EL (cell line): ENCODE measurements at regions not wholly inside any gene's neighbourhood (a gene's known extent, or its start where the extent isn't known, plus 50 kb on each side); places are given as distances from the start of the nearest gene placed in this dataset.
"Not testable (repeated sequence)": the region's sequence is repeated elsewhere in the genome, so short reads cannot be mapped to it uniquely, and the experiment has no call there.

Experiments used
- DNase-seq: peaks from one replicate; pipeline ENCODE4 v3.0.0-alpha.2; 2016

- no peak for DNase-seq
Observed at GRCh38 chr2:3899536-3900155, 196.3 kb downstream of the DCDC2C start.

- no peak for DNase-seq
Observed at GRCh38 chr2:3902131-3902530, 198.8 kb downstream of the DCDC2C start.

DNA sequence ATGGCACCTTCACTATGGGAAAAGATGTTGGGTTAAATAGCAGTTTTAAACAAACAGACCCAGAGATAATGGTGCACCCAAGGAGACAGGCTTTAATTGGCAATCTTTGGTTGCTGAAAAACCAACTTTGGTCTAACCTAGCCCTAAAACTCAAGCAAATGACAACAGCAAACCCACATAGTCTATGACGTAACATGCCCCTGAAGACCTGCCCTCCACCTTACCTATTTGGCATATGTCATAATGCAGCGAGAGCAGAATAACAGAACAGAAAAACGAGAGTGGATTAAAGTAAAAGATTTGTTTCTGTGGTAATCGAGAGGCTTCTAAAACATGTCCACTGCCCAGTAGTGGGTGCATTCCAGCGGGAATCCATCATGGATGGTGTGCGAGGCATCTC is 200.7 kb downstream of the DCDC2C start:
- DNase-seq = no peak

GRCh38 chr2:3908498-3908897 is 205.1 kb downstream of the DCDC2C start:
- not testable (repeated sequence) for DNase-seq

DNA sequence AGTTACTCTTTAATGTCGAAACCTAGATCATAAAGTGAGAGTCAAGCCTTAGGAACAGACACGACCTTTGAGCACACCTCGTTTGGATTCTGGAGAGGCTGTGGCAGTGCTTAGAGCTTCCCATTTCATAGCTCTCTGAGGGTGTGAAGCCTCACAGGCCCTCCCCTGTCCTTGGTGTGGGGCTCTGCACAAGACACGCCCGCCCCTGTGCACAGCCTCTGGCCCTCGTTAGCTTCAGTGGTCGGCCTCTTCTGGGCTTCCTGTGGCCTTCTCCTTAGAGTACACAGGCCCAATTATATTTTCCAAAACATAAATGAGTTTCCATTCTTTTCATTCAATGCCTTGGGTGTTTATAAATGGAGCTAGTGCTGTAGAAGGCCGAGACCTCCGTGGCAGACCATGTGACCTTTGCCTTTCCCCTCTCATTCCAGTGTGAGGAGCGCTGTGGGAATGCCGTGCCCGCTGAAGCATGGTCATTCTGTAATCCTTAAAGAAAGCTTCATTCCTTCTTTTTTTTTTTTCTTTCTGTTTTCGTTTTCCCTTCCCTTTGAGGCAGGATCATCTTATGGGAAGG is 208.6 kb downstream of the DCDC2C start:
- DNase-seq = no peak

GRCh38 chr2:3913166-3913565 is 209.8 kb downstream of the DCDC2C start:
- no peak for DNase-seq

GRCh38 chr2:3914241-3914640 is 210.9 kb downstream of the DCDC2C start:
- no peak for DNase-seq

DNA sequence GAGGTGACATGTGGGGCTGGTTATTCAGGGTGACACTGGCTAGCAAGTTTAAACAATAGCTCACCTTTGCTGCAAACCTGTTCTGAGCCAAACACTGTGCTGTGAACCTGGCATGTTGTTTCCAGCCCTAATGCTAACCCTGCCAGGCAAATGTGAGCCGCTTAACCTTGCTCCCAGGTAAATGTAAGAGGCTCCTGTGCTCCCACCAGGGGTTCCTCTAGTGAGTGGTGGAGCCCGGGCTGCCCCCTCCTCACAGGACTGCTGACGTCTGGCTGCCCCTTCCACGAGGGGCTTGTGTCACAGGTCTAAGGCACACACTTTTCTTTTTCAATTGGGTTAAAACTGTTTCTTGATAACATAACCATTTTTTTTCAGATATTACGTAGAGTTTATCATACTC is 223.7 kb downstream of the DCDC2C start:
- DNase-seq = no peak

DNA sequence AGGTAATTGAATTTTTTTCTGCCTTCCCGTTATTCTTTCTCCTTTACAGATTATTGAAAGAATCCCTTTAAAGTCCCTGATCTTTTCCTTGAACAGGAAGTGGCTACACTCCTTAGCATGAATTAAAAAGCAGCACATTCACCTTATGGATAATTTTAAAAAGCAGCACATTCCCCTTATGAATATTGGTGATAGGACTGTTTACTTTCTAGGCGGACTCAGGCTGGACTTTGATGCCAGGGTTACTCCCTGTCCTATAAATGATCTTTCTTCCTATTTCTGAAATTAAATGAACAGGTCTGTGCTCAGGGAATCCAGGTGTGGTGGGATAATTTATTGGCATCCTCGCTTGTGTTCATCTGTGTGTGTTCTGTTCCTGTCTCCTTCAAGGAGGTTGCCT is 226.0 kb downstream of the DCDC2C start:
- DNase-seq = no peak

DNA sequence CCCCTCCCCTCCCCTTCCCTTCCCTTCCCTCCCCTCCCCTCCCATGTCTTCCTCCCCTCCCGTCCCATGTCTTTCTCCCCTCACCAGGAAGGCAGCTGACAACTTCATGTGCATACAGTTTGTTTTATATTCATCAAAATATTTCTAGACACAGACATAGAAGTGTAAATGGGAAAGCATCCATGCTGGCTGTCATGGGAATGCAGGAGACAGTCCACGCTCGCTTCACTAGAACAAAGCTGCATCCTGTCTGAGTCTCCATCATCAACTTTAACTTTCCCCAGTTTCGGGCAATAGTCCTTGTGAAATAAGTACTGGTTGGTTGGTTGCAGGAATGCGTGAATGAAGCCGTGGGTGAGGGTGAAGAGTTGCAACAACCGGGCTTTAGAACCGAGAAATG is 226.9 kb downstream of the DCDC2C start:
- DNase-seq = no peak

- no peak for DNase-seq
Observed at GRCh38 chr2:3940661-3941060, 237.3 kb downstream of the DCDC2C start.

DNA sequence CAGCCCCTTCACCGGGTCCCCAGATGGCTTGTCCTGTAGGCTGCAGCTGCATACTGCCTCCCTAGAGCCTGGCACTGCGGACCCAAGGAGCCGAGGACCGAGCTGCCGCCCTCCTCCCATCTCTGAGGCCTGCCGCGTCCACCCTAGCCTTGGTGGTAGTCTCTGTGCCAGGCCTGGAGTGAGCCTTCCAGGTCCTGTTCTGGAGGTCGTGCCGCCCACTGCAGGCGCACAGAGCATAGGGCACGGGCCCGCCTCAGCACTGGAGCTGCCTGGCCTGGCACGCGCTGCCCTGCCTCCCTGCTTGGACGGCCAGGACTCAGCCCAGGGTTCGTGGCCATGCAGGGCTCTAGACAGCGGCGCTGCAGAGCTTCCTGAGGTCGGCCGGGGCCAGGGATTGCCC is 239.5 kb downstream of the DCDC2C start:
- no peak for DNase-seq

GRCh38 chr2:3944071-3944470 is 240.7 kb downstream of the DCDC2C start:
- DNase-seq = no peak

- no peak for DNase-seq
Observed at GRCh38 chr2:3944841-3945240, 241.5 kb downstream of the DCDC2C start.

DNA sequence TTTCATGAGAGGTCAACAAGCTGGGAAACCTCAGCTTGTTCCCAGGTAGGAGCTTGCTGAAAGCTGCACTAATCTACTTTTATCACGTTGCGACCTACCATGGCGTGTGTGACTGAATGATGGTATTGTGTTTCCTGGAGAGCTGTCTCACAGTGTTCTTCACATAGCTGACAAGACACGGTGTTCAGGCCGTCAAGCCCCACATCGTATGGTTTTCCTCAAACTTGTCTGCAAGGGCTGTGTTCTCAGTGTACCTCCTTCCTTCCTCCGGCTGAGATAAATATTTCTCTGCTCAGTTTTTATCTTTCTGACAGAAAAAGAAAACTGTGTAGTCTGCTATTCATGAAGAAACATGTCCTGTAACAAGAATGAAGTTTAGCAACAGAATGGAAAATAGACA is 244.8 kb downstream of the DCDC2C start:
- no peak for DNase-seq

DNA sequence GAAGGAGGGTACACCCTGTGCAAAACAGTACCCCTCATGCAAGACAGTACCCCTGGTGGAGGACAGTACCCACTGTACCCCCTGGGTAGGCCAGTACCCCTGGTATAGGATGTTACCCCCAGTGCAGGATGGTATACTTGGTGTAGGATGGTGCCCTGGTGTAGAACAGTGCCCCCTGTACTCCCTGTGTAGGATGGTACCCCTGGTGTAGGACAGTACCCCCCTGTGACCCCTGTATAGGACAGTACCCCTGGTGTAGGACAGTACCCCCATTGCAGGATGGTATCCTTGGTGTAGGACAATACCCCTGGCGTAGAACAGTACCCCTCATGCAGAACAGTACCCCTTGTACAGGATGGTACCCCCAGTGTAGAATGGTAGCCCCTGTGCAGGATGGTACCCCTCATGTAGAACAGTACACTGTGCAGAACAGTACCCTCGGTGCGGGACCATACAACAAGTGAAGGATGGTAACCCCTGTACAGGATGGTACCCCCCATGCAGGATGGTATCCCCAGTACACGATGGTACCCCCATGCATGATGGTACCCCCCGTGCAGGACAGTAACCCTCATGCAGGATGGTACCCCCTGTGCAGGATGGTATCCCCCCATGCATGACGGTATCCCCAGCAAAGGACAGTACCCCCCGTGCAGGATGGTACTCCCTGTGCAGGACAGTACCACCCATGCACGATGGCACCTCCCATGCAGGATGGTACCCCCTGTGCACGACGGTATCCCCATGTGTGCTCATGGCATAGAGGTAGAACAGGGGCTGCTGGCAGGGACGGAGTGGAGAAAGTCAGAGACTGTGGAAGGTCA is 248.0 kb downstream of the DCDC2C start:
- DNase-seq = no peak

DNA sequence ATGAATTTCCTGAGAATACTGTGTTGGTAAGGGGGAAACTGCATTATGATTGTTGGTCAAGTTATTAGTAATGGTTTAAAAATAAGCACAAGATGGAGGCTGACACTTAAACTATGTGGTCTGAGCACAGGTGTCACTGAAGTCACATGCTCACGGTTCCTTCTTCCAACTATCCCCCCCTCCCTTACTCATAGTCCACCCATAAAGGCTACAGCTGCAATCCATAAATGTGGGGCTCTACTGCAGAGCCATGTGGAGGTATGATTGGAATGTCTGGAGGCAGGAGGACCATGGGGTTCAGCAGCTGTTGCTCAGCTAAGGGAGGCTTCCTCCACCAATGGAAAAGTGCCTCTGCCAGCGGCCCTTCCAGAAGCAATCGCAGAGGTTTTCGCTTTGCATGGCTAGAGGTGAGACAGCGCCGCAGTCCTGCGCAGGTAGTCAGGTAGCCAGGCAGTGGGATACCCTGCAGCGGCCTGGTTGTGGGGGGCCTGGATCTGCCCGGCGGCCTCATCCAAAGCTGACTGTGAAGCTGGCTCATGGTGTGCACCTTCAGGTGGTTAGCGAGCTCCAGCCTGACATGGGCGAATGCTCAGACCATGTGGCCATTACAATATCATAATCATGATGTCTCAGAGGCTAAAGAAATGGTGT is 249.6 kb downstream of the DCDC2C start:
- no peak for DNase-seq

DNA sequence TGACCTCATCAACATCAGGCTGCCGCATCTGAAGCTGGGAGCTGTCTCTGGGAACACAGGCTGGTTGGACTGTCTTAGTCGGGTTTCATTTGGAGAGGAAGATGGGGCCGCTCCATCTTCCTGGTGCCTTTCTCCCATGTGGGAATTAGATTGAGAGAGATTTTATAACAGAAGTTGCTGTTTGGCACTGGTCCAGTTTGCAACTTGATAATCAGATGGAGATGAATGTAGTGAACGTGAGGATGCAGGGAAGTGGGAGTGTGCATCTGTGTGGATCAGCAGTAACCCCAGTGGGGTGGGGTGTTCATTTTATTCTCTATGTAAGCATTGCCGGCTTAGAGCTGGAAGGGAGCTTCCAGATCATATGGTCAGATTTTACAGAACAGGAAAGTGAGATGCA is 250.9 kb downstream of the DCDC2C start:
- no peak for DNase-seq

DNA sequence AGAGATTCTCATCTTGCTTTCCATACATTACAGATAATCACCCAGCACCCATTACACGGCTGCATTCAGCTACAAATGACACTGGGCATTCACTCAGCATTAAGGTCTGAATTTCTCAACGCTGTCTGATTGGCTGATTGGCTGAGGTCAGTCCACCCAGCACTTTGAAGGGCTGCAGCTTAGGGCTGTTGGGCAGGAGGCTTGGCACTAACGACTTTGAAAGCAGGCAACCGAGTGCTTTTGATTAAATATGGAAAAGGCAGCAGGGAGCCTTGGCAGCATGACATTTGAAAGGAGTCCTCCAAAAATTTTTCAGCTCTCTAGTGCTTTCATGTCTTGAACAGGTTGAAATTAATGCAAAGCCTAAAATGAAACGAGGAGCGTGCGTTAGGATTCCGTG is 253.0 kb downstream of the DCDC2C start:
- DNase-seq = no peak

DNA sequence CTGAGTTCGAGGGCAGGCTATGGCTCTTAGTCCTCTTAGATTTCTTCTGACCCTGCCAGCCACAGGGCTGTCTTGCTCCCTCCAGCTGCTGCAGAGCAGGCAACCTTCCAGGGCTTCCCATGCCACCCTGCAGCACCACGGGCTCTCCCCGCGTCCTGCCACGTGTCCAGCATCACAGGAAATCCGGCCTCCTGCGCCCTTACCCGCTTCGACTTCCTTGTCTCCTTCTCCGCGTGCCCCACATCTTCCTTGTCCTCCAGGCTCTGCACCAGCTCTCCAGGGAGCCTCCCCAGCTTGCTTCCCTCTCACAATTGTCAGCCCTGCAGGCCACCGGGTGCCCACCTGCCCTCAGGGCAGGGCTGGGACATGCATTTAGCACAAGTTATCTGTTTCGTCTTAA is 253.5 kb downstream of the DCDC2C start:
- no peak for DNase-seq

- DNase-seq = no peak
Observed at GRCh38 chr2:3958465-3958864, 255.1 kb downstream of the DCDC2C start.

DNA sequence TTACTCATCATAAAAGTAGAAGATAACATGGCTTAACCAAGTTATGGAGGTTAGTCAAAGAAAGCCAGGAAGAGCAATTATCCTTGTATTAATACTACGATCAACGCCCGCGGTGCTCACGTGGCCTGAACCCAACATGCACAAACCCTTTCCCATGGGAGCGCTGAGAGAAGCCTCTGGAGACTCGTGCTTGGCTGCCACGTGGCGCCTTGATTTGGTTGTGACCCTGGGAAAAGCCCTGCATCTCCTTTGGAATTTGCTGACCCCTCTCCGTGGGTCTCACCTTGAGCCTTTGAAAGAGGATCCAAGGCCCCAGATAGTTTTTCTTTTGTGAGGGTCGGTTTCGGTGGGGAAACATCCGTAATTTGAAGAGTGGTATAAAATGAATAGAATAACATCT is 255.6 kb downstream of the DCDC2C start:
- no peak for DNase-seq

GRCh38 chr2:3959372-3959771 is 256.0 kb downstream of the DCDC2C start:
- peak; percentile 0 for DNase-seq

DNA sequence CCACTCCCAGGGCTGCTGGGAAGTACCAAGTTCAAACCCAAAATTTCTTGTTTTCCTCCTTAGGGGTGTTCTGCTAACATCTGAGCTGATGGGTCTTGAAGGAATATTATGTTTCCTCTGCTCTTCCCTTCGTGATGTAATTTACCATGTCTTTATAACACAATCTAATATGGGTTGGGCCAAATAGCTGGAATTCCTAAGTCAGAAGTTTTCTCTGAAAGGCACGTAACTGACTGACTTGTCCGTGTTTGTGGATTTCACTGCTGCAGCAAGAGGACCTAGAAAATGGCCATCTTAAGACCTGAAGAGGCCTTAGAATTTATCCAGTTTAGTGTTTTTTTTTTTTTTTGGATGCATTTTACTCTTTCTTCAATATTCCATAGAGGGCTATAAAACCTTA is 256.7 kb downstream of the DCDC2C start:
- no peak for DNase-seq
